ENCODE measurements at regions not wholly inside any gene's neighbourhood (a gene's known extent, or its start where the extent isn't known, plus 50 kb on each side); places are given as distances from the start of the nearest gene placed in this dataset.

DNA sequence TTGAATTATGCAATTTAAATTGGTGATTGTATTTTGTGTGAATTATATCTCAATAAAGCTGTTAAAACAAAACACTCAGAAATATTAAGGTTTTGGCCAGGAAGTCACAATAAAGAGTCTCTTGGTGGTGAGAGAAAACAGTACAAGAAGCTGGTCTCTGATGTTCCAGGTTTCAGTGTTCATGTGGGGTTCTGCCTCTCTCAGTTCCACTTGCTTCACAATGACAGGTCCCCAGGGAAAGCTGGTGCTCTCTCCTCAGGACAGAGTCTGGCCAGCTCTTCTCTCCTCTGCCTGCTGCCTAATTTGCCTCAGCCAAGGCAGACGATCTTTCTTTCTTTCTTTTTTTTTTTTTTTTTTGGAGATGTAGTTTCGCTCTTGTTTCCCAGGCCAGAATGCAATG is 342.9 kb upstream of the PLXNA2 start:
- no peak for DNase-seq (ENCODE audit: low read depth in 2 of 2)

GRCh38 chr1:208593306-208594006 is 349.3 kb upstream of the PLXNA2 start:
- DNase-seq (ENCODE audit: low read depth in 2 of 2) = no peak

- no peak for DNase-seq (ENCODE audit: low read depth in 2 of 2)
These were observed 351.1 kb upstream of the PLXNA2 start for GRCh38 chr1:208595236-208595635.

DNA sequence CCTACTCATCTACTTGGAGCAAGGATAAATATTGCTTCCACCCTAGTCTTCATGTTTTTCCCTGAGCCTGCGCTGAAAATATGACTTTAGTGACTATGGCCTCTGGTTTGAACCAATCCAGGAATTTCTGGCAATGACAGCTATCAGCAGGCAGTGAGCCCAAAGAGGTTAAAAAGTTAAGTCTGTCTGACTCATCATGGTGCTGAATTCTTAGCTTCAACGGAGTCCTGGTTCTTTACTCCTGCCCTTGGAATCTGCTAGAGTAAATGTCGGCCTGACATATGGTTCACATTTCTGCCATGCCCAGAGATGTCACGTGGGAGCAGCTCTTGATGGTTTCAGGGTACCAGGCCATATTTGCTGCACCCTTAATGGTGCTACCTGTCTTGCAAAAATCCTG is 351.6 kb upstream of the PLXNA2 start:
- no peak for DNase-seq (ENCODE audit: low read depth in 2 of 2)

- DNase-seq (ENCODE audit: low read depth in 2 of 2) = no peak
These were observed 353.4 kb upstream of the PLXNA2 start for GRCh38 chr1:208597571-208597970.

- DNase-seq (ENCODE audit: low read depth in 2 of 2) = no peak
These were observed 353.8 kb upstream of the PLXNA2 start for GRCh38 chr1:208598021-208598420.

GRCh38 chr1:208599063-208599462 is 354.9 kb upstream of the PLXNA2 start:
- DNase-seq (ENCODE audit: low read depth in 2 of 2) = no peak

- no peak for DNase-seq (ENCODE audit: low read depth in 2 of 2)
These were observed 356.4 kb upstream of the PLXNA2 start for GRCh38 chr1:208600456-208601190.

DNA sequence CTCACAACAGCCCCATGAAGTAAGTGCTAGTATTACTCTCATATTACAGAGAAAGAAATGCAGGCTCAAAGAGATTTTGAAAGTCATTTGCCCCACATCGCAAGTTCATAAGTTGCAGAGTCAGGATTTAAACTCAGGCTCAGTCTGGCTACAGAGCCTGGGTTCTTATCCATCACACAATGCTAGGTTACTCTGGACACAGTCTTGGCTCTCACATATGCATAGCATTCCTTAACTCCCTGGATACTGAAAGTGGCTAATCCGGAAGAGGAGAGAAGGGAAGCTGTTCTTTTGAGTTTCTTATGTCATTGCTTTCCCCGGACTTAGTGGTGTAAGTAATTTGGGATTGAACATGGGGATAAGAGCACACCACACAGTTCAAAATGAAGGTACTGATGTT is 357.4 kb upstream of the PLXNA2 start:
- no peak for DNase-seq (ENCODE audit: low read depth in 2 of 2)

GRCh38 chr1:208603721-208604120 is 359.5 kb upstream of the PLXNA2 start:
- no peak for DNase-seq (ENCODE audit: low read depth in 2 of 2)

DNA sequence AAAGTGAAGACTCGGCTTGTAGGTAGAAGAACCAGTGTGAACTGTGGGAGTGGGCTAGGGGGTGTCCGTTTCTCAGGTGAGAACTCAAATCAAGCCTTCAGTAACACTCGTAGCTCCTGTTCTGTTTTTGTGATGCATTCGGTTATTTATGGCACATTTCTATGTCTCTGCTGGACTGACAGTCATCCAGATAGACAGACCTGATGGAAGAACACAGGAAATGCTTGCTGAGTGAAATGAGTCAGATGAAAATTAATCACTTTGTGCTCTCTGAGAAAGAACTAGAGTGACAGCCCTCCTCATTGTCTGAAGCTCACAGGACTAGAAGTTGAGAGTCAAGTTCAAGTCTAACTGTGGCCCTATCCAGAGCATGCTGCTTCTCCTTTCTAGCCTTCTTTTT is 360.1 kb upstream of the PLXNA2 start:
- no peak for DNase-seq (ENCODE audit: low read depth in 2 of 2)

DNA sequence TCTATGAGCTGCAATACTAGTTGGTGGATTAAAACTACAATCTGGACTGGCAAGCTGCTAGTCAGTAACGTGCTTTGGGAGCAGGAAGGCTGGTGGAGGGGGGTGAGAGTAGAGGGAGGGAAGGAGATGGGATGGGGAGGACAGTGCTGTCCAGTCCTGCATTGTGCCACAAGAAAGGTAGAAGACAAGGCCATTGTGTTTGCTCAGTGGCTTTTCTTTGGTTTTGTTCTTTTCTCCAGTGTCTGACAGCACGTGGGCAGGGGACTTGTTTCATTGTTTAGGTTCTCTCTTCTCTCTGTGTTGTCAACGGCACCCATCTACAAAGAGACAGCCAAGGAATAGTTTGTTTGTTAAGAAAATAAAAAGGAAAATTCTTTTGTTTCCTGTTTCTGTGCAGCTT is 362.8 kb upstream of the PLXNA2 start:
- DNase-seq (ENCODE audit: low read depth in 2 of 2) = no peak

GRCh38 chr1:208607616-208608015 is 363.4 kb upstream of the PLXNA2 start:
- no peak for DNase-seq (ENCODE audit: low read depth in 2 of 2)

DNA sequence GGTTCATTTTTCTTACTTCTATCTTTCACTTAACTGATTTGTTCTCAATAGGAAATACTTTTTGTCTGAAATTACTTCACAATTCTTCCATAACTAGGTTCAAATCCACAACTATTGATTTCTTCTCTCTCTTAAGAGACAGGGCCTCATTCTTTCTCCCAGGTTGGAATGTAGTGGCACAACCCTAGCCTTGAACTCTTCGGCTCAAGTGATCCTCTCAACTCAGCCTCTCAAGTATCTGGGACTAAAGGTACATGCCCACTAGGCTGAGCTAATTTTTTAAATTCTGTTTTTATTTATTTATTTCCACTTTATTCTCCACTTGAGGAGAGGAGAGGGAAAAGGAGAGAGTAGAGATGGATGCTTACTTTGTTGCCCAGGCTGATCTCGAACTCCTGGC is 370.4 kb upstream of the PLXNA2 start:
- no peak for DNase-seq (ENCODE audit: low read depth in 2 of 2)

GRCh38 chr1:208615371-208615770 is 371.2 kb upstream of the PLXNA2 start:
- no peak for DNase-seq (ENCODE audit: low read depth in 2 of 2)

- DNase-seq (ENCODE audit: low read depth in 2 of 2) = no peak
These were observed 372.6 kb upstream of the PLXNA2 start for GRCh38 chr1:208616776-208617175.

- DNase-seq (ENCODE audit: low read depth in 2 of 2) = no peak
These were observed 384.1 kb upstream of the PLXNA2 start for GRCh38 chr1:208628022-208628914.

DNA sequence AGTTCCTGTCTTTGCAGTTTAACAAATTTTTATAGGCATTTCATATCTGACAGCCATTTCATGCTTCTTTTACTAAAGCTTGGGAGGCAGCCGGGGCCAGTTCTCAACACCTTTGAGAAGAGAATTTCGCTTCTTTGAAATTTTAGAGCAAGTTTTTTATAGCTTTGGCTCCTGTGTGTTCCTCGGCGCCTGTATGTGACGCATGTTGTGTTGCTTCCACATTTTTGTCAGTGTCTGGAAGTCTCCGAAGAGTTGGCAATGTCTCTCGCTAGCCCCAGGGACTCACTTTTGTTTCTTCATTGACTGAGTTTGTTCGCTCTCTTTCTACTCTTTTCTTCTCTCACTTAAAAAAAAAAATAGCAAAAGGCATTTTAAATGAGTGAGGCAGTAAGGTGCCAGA is 386.9 kb upstream of the PLXNA2 start:
- DNase-seq (ENCODE audit: low read depth in 2 of 2) = no peak

DNA sequence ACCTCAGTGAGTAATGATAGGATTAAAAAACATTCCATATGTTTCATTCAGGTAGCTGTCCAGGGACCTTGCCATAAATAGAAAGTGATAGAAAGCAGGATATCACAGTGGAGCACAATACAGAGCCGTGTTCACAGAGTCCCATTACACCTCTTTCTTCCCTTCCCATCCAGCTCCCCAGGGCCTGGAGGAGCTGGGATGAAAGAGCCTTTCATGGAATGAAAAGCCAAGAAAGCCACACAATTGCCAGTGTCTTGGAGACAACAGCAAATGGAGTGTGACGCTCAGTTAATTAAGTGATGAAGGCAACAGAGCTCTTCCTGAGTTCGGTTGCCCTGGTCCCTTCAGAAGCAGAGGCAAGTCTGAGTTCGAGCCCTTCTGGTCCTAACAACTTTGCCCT is 387.3 kb upstream of the PLXNA2 start:
- no peak for DNase-seq (ENCODE audit: low read depth in 2 of 2)

GRCh38 chr1:208634346-208635140 is 390.4 kb upstream of the PLXNA2 start:
- DNase-seq (ENCODE audit: low read depth in 2 of 2) = no peak

DNA sequence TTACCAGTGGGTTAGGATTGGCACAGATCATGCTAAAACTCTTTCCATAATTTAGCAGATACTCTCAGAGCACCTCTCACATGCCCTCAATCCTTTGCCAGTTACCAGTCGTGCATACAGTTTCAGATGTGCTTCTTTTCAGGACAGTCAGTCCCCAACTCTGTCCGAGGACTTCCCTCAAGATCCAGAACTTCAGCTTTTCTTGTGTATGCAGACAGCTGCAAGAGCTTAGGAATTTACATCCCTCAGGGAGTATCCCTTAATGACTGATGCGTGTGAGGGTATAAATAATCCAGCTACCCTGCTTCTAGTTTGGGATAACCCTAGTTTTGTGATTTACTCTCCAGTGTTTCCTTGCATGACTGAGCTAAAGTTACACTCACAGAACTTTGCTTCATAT is 393.0 kb upstream of the PLXNA2 start:
- DNase-seq (ENCODE audit: low read depth in 2 of 2) = no peak

DNA sequence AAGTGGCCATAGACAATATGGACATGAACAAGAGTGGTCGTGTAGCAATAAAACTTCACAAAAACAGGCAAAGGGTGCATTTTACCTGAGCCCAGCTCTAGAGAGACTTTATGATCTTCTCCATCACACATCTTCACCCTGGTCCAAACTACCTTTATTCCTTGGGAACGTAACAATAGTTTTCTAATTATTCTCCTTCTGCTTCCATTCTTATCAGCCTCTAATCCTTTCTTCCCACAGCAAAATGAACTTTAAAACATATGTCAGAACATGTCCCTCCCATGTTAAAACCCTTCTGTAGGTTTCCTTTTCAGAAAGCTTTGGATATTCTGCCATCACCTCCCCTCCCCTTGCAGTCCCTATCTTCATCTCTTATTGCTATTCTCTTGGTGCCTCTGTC is 395.2 kb upstream of the PLXNA2 start:
- no peak for DNase-seq (ENCODE audit: low read depth in 2 of 2)
